HG03108 (cell line): ENCODE measurements at regions not wholly inside any gene's neighbourhood (a gene's known extent, or its start where the extent isn't known, plus 50 kb on each side); places are given as distances from the start of the nearest gene placed in this dataset.
"Not testable (repeated sequence)": the region's sequence is repeated elsewhere in the genome, so short reads cannot be mapped to it uniquely, and the experiment has no call there.

Source experiments
- ATAC-seq: cut with Tn5 transposase; IDR thresholded peaks from one replicate; pipeline ENCODE4 v1.9.1; 2021; ENCODE audit warnings: moderate library complexity; ENCODE audit not compliant: unreplicated experiment

GRCh38 chr4:63105839-63106238 is 1303.4 kb downstream of the TECRL start:
- ATAC-seq: no peak

GRCh38 chr4:63090641-63091040 is 1318.6 kb downstream of the TECRL start:
- no peak for ATAC-seq

GRCh38 chr4:63085091-63085490 is 1324.2 kb downstream of the TECRL start:
- no peak for ATAC-seq

- ATAC-seq: no peak
Measured at GRCh38 chr4:63080934-63081333, 1328.3 kb downstream of the TECRL start.

GRCh38 chr4:63063760-63064159 is 1345.5 kb downstream of the TECRL start:
- ATAC-seq: no peak

GRCh38 chr4:63062891-63063290 is 1346.4 kb downstream of the TECRL start:
- ATAC-seq: not testable (repeated sequence)

GRCh38 chr4:63049726-63050125 is 1359.5 kb downstream of the TECRL start:
- no peak for ATAC-seq

- no peak for ATAC-seq
Measured at GRCh38 chr4:63049278-63049677, 1360.0 kb downstream of the TECRL start.

- ATAC-seq: no peak
Measured at GRCh38 chr4:63036159-63036866, 1372.9 kb downstream of the TECRL start.

GRCh38 chr4:63029380-63029779 is 1379.9 kb downstream of the TECRL start:
- no peak for ATAC-seq

- no peak for ATAC-seq
Measured at GRCh38 chr4:63020661-63021060, 1388.6 kb downstream of the TECRL start.

- no peak for ATAC-seq
Measured at GRCh38 chr4:63017300-63017699, 1392.0 kb downstream of the TECRL start.

- no peak for ATAC-seq
Measured at GRCh38 chr4:62970846-62971245, 1438.4 kb downstream of the TECRL start.

GRCh38 chr4:62960415-62960814 is 1448.8 kb downstream of the TECRL start:
- ATAC-seq: no peak

- no peak for ATAC-seq
Measured at GRCh38 chr4:62953752-62954151, 1455.5 kb downstream of the TECRL start.

- ATAC-seq: no peak
Measured at GRCh38 chr4:62952366-62952765, 1456.9 kb downstream of the TECRL start.

- ATAC-seq: no peak
Measured at GRCh38 chr4:62948108-62948507, 1461.1 kb downstream of the TECRL start.

GRCh38 chr4:62940229-62940628 is 1469.0 kb downstream of the TECRL start:
- no peak for ATAC-seq

GRCh38 chr4:62930884-62931283 is 1478.4 kb downstream of the TECRL start:
- no peak for ATAC-seq

GRCh38 chr4:62928483-62928882 is 1480.8 kb downstream of the TECRL start:
- ATAC-seq: no peak

- ATAC-seq: no peak
Measured at GRCh38 chr4:62927574-62927973, 1481.7 kb downstream of the TECRL start.

GRCh38 chr4:62923783-62924182 is 1485.5 kb downstream of the TECRL start:
- ATAC-seq: no peak

- no peak for ATAC-seq
Measured at GRCh38 chr4:62917649-62918048, 1491.6 kb downstream of the TECRL start.
